H7 (cell line): ENCODE measurements at regions not wholly inside any gene's neighbourhood (a gene's known extent, or its start where the extent isn't known, plus 50 kb on each side); places are given as distances from the start of the nearest gene placed in this dataset.

Experiments used
- DNase-seq: peaks from one replicate; pipeline ENCODE4 v3.0.0; 2012
- H3K27me3 ChIP-seq: 2 replicates; pipeline ENCODE4 v1.6.0; 2011; ENCODE audit warnings: mild to moderate bottlenecking, low read length; ENCODE audit not compliant: control insufficient read depth, insufficient read depth
- H3K36me3 ChIP-seq: replicated peaks from 2 replicates; pipeline ENCODE4 v1.5.1; 2011; ENCODE audit warnings: low read length; ENCODE audit not compliant: control insufficient read depth, insufficient read depth
- H3K4me3 ChIP-seq: 2 replicates; pipeline ENCODE4 v1.5.1; 2011; ENCODE audit warnings: low read depth, mild to moderate bottlenecking, control low read depth, low read length, moderate library complexity; ENCODE audit not compliant: insufficient read depth

GRCh38 chr2:182577816-182578215 lies 138.2 kb upstream of the DNAJC10 start:
- DNase-seq, result no peak

GRCh38 chr2:182581196-182581935 lies 134.7 kb upstream of the DNAJC10 start:
- no peak overlapping the region for H3K4me3 ChIP-seq
- H3K36me3 ChIP-seq, result no peaks in the 10 kb centered on the region
- DNase-seq, result no peak
- no peaks in the 10 kb centered on the region for H3K27me3 ChIP-seq

More at GRCh38 chr2:182577816-182578215, 138.2 kb upstream of the DNAJC10 start:
- Histone ChIP-seq H3K4me3 (no peak overlapping the region), H3K36me3 (no peaks in the 10 kb centered on the region), H3K27me3 (no peaks in the 10 kb centered on the region)

- no peak for DNase-seq
- no peak overlapping the region for H3K4me3 ChIP-seq
- no peaks in the 10 kb centered on the region for H3K36me3 ChIP-seq
- no peaks in the 10 kb centered on the region for H3K27me3 ChIP-seq
Observed at GRCh38 chr2:182584462-182584861, 131.6 kb upstream of the DNAJC10 start.

GRCh38 chr2:182585001-182585400 lies 131.1 kb upstream of the DNAJC10 start:
- no peaks in the 10 kb centered on the region for H3K36me3 ChIP-seq
- H3K4me3 ChIP-seq, result no peak overlapping the region
- DNase-seq, result no peak
- H3K27me3 ChIP-seq, result no peaks in the 10 kb centered on the region

GRCh38 chr2:182585430-182585829 lies 130.6 kb upstream of the DNAJC10 start:
- Histone ChIP-seq H3K4me3 (no peak overlapping the region), H3K36me3 (no peaks in the 10 kb centered on the region), H3K27me3 (no peaks in the 10 kb centered on the region)
- DNase-seq, result no peak

- DNase-seq, result no peak
- no peak overlapping the region for H3K4me3 ChIP-seq
- H3K36me3 ChIP-seq, result no peaks in the 10 kb centered on the region
- no peaks in the 10 kb centered on the region for H3K27me3 ChIP-seq
Observed at GRCh38 chr2:182586426-182586825, 129.6 kb upstream of the DNAJC10 start.

GRCh38 chr2:182587831-182588230 lies 128.2 kb upstream of the DNAJC10 start:
- no peak for DNase-seq
- Histone ChIP-seq H3K4me3 (no peak overlapping the region), H3K27me3 (no peaks in the 10 kb centered on the region), H3K36me3 (no peaks in the 10 kb centered on the region)

- no peak for DNase-seq
- Histone ChIP-seq H3K4me3 (no peak overlapping the region), H3K36me3 (no peaks in the 10 kb centered on the region), H3K27me3 (no peaks in the 10 kb centered on the region)
Observed at GRCh38 chr2:182589121-182589520, 126.9 kb upstream of the DNAJC10 start.

GRCh38 chr2:182591774-182592173 lies 124.3 kb upstream of the DNAJC10 start:
- Histone ChIP-seq H3K36me3 (no peaks in the 10 kb centered on the region), H3K27me3 (no peaks in the 10 kb centered on the region), H3K4me3 (no peak overlapping the region)
- DNase-seq, result no peak

GRCh38 chr2:182592691-182593393 lies 123.2 kb upstream of the DNAJC10 start:
- no peak for DNase-seq
- H3K27me3 ChIP-seq, result no peaks in the 10 kb centered on the region
- H3K36me3 ChIP-seq, result no peaks in the 10 kb centered on the region
- no peak overlapping the region for H3K4me3 ChIP-seq

- no peak for DNase-seq
- Histone ChIP-seq H3K36me3 (no peaks in the 10 kb centered on the region), H3K4me3 (no peak overlapping the region), H3K27me3 (no peaks in the 10 kb centered on the region)
Observed at GRCh38 chr2:182593394-182593975, 122.6 kb upstream of the DNAJC10 start.

GRCh38 chr2:182594286-182594685 lies 121.8 kb upstream of the DNAJC10 start:
- Histone ChIP-seq H3K36me3 (no peaks in the 10 kb centered on the region), H3K27me3 (no peaks in the 10 kb centered on the region), H3K4me3 (no peak overlapping the region)
- no peak for DNase-seq

GRCh38 chr2:182595650-182596049 lies 120.4 kb upstream of the DNAJC10 start:
- Histone ChIP-seq H3K36me3 (no peaks in the 10 kb centered on the region), H3K27me3 (no peaks in the 10 kb centered on the region), H3K4me3 (no peak overlapping the region)
- DNase-seq, result no peak

GRCh38 chr2:182597570-182598295 lies 118.3 kb upstream of the DNAJC10 start:
- Histone ChIP-seq H3K4me3 (no peak overlapping the region), H3K36me3 (no peaks in the 10 kb centered on the region), H3K27me3 (no peaks in the 10 kb centered on the region)
- no peak for DNase-seq
